ENCODE measurements at regions not wholly inside any gene's neighbourhood (a gene's known extent, or its start where the extent isn't known, plus 50 kb on each side); places are given as distances from the start of the nearest gene placed in this dataset.

DNA sequence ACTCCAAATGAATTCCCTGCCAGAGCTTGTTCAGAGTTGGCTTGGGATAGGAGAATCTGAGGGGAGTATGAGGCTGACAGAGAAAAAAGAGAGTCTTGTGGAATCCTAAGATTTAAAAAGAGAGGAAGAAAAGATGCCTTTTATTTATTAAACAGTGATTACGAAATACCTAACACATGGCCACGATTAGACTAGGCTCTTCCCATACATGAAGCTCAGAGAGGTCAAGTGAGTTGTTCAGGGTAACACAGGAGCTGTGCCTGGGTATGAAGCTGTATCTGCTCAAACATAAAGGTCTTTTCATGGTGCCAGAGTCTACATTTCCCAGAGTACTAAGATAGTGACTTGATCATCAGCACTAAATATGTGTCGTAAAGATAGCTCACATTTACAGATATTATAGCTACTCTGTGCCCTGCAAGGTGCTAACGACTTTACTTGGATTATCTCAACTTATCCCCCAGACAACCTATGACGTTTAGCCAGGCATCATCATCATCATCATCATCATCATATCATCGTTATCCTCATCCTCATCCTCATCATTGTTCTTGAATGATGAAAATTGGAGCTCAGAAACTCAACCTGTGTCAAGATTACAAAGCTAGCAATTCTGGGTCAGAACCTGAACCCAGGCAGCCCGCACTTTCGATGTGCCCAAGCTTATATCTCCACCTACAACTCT lies 500.8 kb downstream of the NPIPA7 start:
- Histone ChIP-seq H2AFZ (ENCODE audit: low read length) (no peak overlapping the region), H3K79me2 (ENCODE audit: control insufficient read depth, insufficient read depth, low read length) (no peaks in the 10 kb centered on the region), H3K36me3 (ENCODE audit: control insufficient read depth, insufficient read depth, low read length) (no peaks in the 10 kb centered on the region), H3K4me1 (ENCODE audit: control insufficient read depth, extremely low read depth, insufficient read depth, low read length) (no peaks in the 10 kb centered on the region), H3K27me3 (ENCODE audit: control insufficient read depth, insufficient read depth, low read length) (no peaks in the 10 kb centered on the region), H3K4me2 (ENCODE audit: extremely low read depth, insufficient read depth, low read length) (no peak overlapping the region), H3K9ac (ENCODE audit: insufficient read depth, low read length) (no peak overlapping the region), H3K4me3 (replicated peaks in 1 of 4; ENCODE audit: control extremely low read depth in 1 of 4, insufficient read depth in 1 of 4, low read depth in 3 of 4, low read length in 4 of 4) (no peak overlapping the region), H3K9me3 (ENCODE audit: control insufficient read depth, insufficient read depth, low read depth, low read length) (no peaks in the 10 kb centered on the region), H3K27ac (ENCODE audit: insufficient read depth, low read length) (no peak overlapping the region), H4K20me1 (ENCODE audit: control insufficient read depth, extremely low read depth, insufficient read depth, low read length) (no peaks in the 10 kb centered on the region)
- TF ChIP-seq CTCF (conservative IDR thresholded peaks at IDR 0.05 in 1 of 2, IDR thresholded peaks at IDR 0.05 in 1 of 2; ENCODE audit: low read depth in 1 of 2, low read length in 2 of 2): no peak
- TF ChIP-seq EZH2 (IDR thresholded peaks at IDR 0.05; ENCODE audit: low read length, missing control alignments): no peak
- no peak for DNase-seq (ENCODE audit: low read depth in 2 of 2)

DNA sequence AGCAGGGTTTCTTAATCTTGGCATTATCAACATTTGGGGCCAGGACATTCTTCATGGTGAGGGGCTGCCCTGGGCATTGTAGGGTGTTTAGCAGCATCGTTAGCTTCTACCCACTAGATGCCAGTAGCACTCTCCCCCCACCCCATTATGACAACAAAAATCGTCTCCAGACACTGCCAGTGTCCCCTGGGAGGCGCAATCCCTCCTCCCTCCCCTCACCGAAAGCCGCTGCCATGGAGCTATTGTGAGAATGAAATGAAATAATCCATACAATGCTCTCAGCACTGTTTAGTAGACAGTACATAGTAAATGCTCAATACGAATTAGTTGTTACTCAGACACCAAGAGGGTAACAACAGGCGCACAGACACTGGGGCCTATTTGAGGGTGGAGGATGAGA lies 502.9 kb downstream of the NPIPA7 start:
- DNase-seq (ENCODE audit: low read depth in 2 of 2): no peak
- Histone ChIP-seq H3K4me1 (ENCODE audit: control insufficient read depth, extremely low read depth, insufficient read depth, low read length) (no peaks in the 10 kb centered on the region), H3K36me3 (ENCODE audit: control insufficient read depth, insufficient read depth, low read length) (no peaks in the 10 kb centered on the region), H3K27me3 (ENCODE audit: control insufficient read depth, insufficient read depth, low read length) (no peaks in the 10 kb centered on the region), H3K27ac (ENCODE audit: insufficient read depth, low read length) (no peak overlapping the region), H2AFZ (ENCODE audit: low read length) (no peak overlapping the region), H4K20me1 (ENCODE audit: control insufficient read depth, extremely low read depth, insufficient read depth, low read length) (no peaks in the 10 kb centered on the region), H3K9me3 (ENCODE audit: control insufficient read depth, insufficient read depth, low read depth, low read length) (no peaks in the 10 kb centered on the region), H3K79me2 (ENCODE audit: control insufficient read depth, insufficient read depth, low read length) (no peaks in the 10 kb centered on the region), H3K4me3 (replicated peaks in 1 of 4; ENCODE audit: control extremely low read depth in 1 of 4, insufficient read depth in 1 of 4, low read depth in 3 of 4, low read length in 4 of 4) (no peak overlapping the region), H3K4me2 (ENCODE audit: extremely low read depth, insufficient read depth, low read length) (no peak overlapping the region), H3K9ac (ENCODE audit: insufficient read depth, low read length) (no peak overlapping the region)
- TF ChIP-seq EZH2 (IDR thresholded peaks at IDR 0.05; ENCODE audit: low read length, missing control alignments) (no peak), CTCF (conservative IDR thresholded peaks at IDR 0.05 in 1 of 2, IDR thresholded peaks at IDR 0.05 in 1 of 2; ENCODE audit: low read depth in 1 of 2, low read length in 2 of 2) (no peak)

GRCh38 chr16:16882766-16883165 lies 503.8 kb downstream of the NPIPA7 start:
- Histone ChIP-seq H3K4me1 (ENCODE audit: control insufficient read depth, extremely low read depth, insufficient read depth, low read length) (no peaks in the 10 kb centered on the region), H3K9ac (ENCODE audit: insufficient read depth, low read length) (no peak overlapping the region), H4K20me1 (ENCODE audit: control insufficient read depth, extremely low read depth, insufficient read depth, low read length) (no peaks in the 10 kb centered on the region), H2AFZ (ENCODE audit: low read length) (no peak overlapping the region), H3K9me3 (ENCODE audit: control insufficient read depth, insufficient read depth, low read depth, low read length) (no peaks in the 10 kb centered on the region), H3K4me2 (ENCODE audit: extremely low read depth, insufficient read depth, low read length) (no peak overlapping the region), H3K27me3 (ENCODE audit: control insufficient read depth, insufficient read depth, low read length) (no peaks in the 10 kb centered on the region), H3K36me3 (ENCODE audit: control insufficient read depth, insufficient read depth, low read length) (no peaks in the 10 kb centered on the region), H3K79me2 (ENCODE audit: control insufficient read depth, insufficient read depth, low read length) (no peaks in the 10 kb centered on the region), H3K4me3 (replicated peaks in 1 of 4; ENCODE audit: control extremely low read depth in 1 of 4, insufficient read depth in 1 of 4, low read depth in 3 of 4, low read length in 4 of 4) (no peak overlapping the region), H3K27ac (ENCODE audit: insufficient read depth, low read length) (no peak overlapping the region)
- TF ChIP-seq EZH2 (IDR thresholded peaks at IDR 0.05; ENCODE audit: low read length, missing control alignments): no peak
- no peak for TF ChIP-seq CTCF (conservative IDR thresholded peaks at IDR 0.05 in 1 of 2, IDR thresholded peaks at IDR 0.05 in 1 of 2; ENCODE audit: low read depth in 1 of 2, low read length in 2 of 2)
- no peak for DNase-seq (ENCODE audit: low read depth in 2 of 2)
